Activated CD4-positive, alpha-beta T cell treated with anti-CD3 and anti-CD28 coated beads, Interleukin-2, amount 10 ng/mL, durations not matched to agents 24 days and 14 days (primary cell): ENCODE measurements at regions not wholly inside any gene's neighbourhood (a gene's known extent, or its start where the extent isn't known, plus 50 kb on each side); places are given as distances from the start of the nearest gene placed in this dataset.
"Not testable (repeated sequence)": the region's sequence is repeated elsewhere in the genome, so short reads cannot be mapped to it uniquely, and the experiment has no call there.

Experiments used
- DNase-seq: peaks from one replicate; pipeline ENCODE4 v3.0.0; 2022
- H3K27ac Mint-ChIP-seq: one replicate; pipeline ENCODE4 v1.8.0; 2022; ENCODE audit warnings: mild to moderate bottlenecking, mixed read lengths
- H3K27me3 Mint-ChIP-seq: one replicate; pipeline ENCODE4 v1.8.0; 2022; ENCODE audit warnings: mixed read lengths
- H3K36me3 Mint-ChIP-seq: one replicate; pipeline ENCODE4 v1.8.0; 2022; ENCODE audit warnings: low read depth, mild to moderate bottlenecking, mixed read lengths
- H3K4me1 Mint-ChIP-seq: one replicate; pipeline ENCODE4 v1.8.0; 2021; ENCODE audit warnings: mixed read lengths
- H3K4me3 Mint-ChIP-seq: one replicate; pipeline ENCODE4 v1.8.0; 2022; ENCODE audit warnings: mild to moderate bottlenecking, moderate library complexity, mixed read lengths
- H3K9me3 Mint-ChIP-seq: one replicate; pipeline ENCODE4 v1.8.0; 2021; ENCODE audit warnings: mixed read lengths
- intact Hi-C: fragments of 100-400 bp; cut with micrococcal nuclease; formaldehyde crosslinking; loops from one replicate; pipeline ENCODE4 v1.15.1; 2023

DNA sequence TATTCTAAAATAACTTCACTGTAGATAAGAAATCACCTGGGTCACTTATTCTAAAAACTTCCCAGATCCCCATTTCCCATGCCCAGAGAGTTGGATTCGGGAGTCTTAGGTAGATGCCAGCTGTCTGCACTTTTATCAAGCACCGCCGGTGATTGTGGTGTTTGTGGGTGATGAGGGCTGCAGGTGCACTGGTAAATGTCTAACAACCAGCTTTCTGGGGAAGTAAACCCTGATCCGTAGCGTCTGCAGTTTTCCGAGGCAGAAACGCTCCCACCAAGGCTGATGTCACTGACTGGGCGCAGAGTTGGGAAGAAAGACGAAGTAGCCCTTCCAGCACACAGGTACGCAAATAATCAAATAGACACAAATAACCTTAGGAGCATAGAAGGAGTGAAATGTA, 152.2 kb upstream of the KCNG1 start:
- DNase-seq = no peak
- Mint-ChIP-seq H3K27me3 (peaks cover 18% of the 10 kb centered on the region), H3K36me3 (no peaks in the 10 kb centered on the region), H3K27ac (no peak overlapping the region), H3K4me3 (no peak overlapping the region), H3K9me3 (no peaks in the 10 kb centered on the region), H3K4me1 (no peaks in the 10 kb centered on the region)
- intact Hi-C loops = no loop called here

- peaks cover 12% of the 10 kb centered on the region for H3K27me3 Mint-ChIP-seq
- H3K4me1 Mint-ChIP-seq = no peaks in the 10 kb centered on the region
- H3K36me3 Mint-ChIP-seq = no peaks in the 10 kb centered on the region
- intact Hi-C loops = no loop called here
- no peak for DNase-seq
- H3K27ac Mint-ChIP-seq = no peak overlapping the region
- H3K9me3 Mint-ChIP-seq = no peaks in the 10 kb centered on the region
- no peak overlapping the region for H3K4me3 Mint-ChIP-seq
Measured at GRCh38 chr20:51174536-51174935, 151.6 kb upstream of the KCNG1 start.

GRCh38 chr20:51172558-51173428, 149.9 kb upstream of the KCNG1 start:
- H3K4me1 Mint-ChIP-seq = peaks cover 2% of the 10 kb centered on the region
- peaks cover 10% of the 10 kb centered on the region for H3K27me3 Mint-ChIP-seq
- no peak overlapping the region for H3K27ac Mint-ChIP-seq
- no peak overlapping the region for H3K4me3 Mint-ChIP-seq
- no peak for DNase-seq
- no peaks in the 10 kb centered on the region for H3K9me3 Mint-ChIP-seq
- H3K36me3 Mint-ChIP-seq = no peaks in the 10 kb centered on the region
- intact Hi-C loops = no loop called here

- no peak overlapping the region for H3K4me3 Mint-ChIP-seq
- no peaks in the 10 kb centered on the region for H3K36me3 Mint-ChIP-seq
- H3K27ac Mint-ChIP-seq = no peak overlapping the region
- no peak for DNase-seq
- H3K4me1 Mint-ChIP-seq = peaks cover 2% of the 10 kb centered on the region
- intact Hi-C loops = no loop called here
- H3K9me3 Mint-ChIP-seq = no peaks in the 10 kb centered on the region
- peaks cover 10% of the 10 kb centered on the region for H3K27me3 Mint-ChIP-seq
Measured at GRCh38 chr20:51171141-51171540, 148.2 kb upstream of the KCNG1 start.

- H3K36me3 Mint-ChIP-seq = no peaks in the 10 kb centered on the region
- intact Hi-C loops = no loop called here
- no peaks in the 10 kb centered on the region for H3K9me3 Mint-ChIP-seq
- H3K27ac Mint-ChIP-seq = no peak overlapping the region
- H3K4me1 Mint-ChIP-seq = peaks cover 2% of the 10 kb centered on the region
- DNase-seq = no peak
- peaks cover 8% of the 10 kb centered on the region for H3K27me3 Mint-ChIP-seq
- no peak overlapping the region for H3K4me3 Mint-ChIP-seq
Measured at GRCh38 chr20:51169813-51170212, 146.9 kb upstream of the KCNG1 start.

GRCh38 chr20:51167911-51168310, 145.0 kb upstream of the KCNG1 start:
- intact Hi-C loops, DNase-seq, H3K9me3 Mint-ChIP-seq, H3K27me3 Mint-ChIP-seq, H3K36me3 Mint-ChIP-seq, H3K27ac Mint-ChIP-seq, H3K4me3 Mint-ChIP-seq, H3K4me1 Mint-ChIP-seq: not testable (repeated sequence)

DNA sequence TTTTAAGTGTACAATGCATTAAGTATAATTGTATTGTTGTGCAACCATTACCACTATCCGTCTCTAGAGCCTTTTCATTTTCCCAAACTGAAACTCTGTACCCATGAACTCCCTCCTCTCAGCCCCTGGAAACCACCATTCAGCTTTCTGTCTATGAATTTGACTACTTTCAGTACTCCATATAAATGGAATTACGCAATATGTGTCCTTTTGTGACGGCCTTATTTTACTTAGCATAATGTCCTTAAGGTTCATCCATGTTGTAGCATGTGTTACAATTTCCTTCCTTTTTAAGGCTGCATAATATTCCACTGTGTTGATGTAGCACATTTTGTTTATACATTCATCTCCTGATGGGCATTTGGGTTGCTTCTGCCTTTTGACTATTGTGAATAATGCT, 143.6 kb upstream of the KCNG1 start:
- no peak for DNase-seq
- Mint-ChIP-seq H3K36me3 (no peaks in the 10 kb centered on the region), H3K27ac (no peak overlapping the region), H3K27me3 (no peaks in the 10 kb centered on the region), H3K9me3 (no peaks in the 10 kb centered on the region), H3K4me1 (peaks cover 2% of the 10 kb centered on the region), H3K4me3 (no peak overlapping the region)
- intact Hi-C loops = no loop called here

GRCh38 chr20:51165131-51165530, 142.2 kb upstream of the KCNG1 start:
- no peak overlapping the region for H3K4me3 Mint-ChIP-seq
- DNase-seq = no peak
- no peaks in the 10 kb centered on the region for H3K27me3 Mint-ChIP-seq
- no peak overlapping the region for H3K27ac Mint-ChIP-seq
- H3K36me3 Mint-ChIP-seq = no peaks in the 10 kb centered on the region
- intact Hi-C loops = loop anchor here (1.0 kb wide), 1 partner anchor 27 kb away; no protein-coding TSS in a partner anchor
- peaks cover 2% of the 10 kb centered on the region for H3K4me1 Mint-ChIP-seq
- no peaks in the 10 kb centered on the region for H3K9me3 Mint-ChIP-seq

- H3K36me3 Mint-ChIP-seq = no peaks in the 10 kb centered on the region
- no peaks in the 10 kb centered on the region for H3K27me3 Mint-ChIP-seq
- no peak for DNase-seq
- H3K27ac Mint-ChIP-seq = no peak overlapping the region
- H3K4me1 Mint-ChIP-seq = peaks cover 2% of the 10 kb centered on the region
- no peak overlapping the region for H3K4me3 Mint-ChIP-seq
- intact Hi-C loops = loop anchor here (1.0 kb wide), 1 partner anchor 28 kb away; no protein-coding TSS in a partner anchor
- no peaks in the 10 kb centered on the region for H3K9me3 Mint-ChIP-seq
Measured at GRCh38 chr20:51164731-51165130, 141.8 kb upstream of the KCNG1 start.

GRCh38 chr20:51163996-51164600, 141.2 kb upstream of the KCNG1 start:
- no peaks in the 10 kb centered on the region for H3K9me3 Mint-ChIP-seq
- DNase-seq = no peak
- H3K4me3 Mint-ChIP-seq = no peak overlapping the region
- intact Hi-C loops = no loop called here
- no peaks in the 10 kb centered on the region for H3K36me3 Mint-ChIP-seq
- H3K27ac Mint-ChIP-seq = no peak overlapping the region
- peaks cover 2% of the 10 kb centered on the region for H3K27me3 Mint-ChIP-seq
- H3K4me1 Mint-ChIP-seq = peaks cover 2% of the 10 kb centered on the region

DNA sequence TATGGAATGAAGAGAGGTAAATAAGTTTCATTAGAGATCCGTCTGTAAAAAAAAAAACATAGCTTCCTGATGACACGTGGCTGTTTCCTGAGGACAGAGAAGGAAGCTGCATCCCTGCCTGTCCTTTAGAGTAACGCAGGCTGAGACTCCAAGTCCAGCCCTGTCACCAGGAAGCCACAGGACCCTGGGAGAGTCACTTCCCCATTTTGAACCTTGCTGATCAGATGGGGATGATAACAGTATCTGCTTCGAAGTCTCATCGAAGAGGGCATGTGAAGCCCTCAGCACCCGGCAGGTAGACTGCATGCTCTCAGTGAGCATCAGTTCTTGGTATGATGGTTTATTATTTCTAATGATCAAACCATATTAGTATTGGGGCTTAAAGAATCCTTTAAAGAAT, 139.1 kb upstream of the KCNG1 start:
- Mint-ChIP-seq H3K36me3 (no peaks in the 10 kb centered on the region), H3K4me1 (no peaks in the 10 kb centered on the region), H3K9me3 (no peaks in the 10 kb centered on the region), H3K27ac (no peak overlapping the region), H3K4me3 (no peak overlapping the region), H3K27me3 (peaks cover 11% of the 10 kb centered on the region)
- intact Hi-C loops = no loop called here
- no peak for DNase-seq

DNA sequence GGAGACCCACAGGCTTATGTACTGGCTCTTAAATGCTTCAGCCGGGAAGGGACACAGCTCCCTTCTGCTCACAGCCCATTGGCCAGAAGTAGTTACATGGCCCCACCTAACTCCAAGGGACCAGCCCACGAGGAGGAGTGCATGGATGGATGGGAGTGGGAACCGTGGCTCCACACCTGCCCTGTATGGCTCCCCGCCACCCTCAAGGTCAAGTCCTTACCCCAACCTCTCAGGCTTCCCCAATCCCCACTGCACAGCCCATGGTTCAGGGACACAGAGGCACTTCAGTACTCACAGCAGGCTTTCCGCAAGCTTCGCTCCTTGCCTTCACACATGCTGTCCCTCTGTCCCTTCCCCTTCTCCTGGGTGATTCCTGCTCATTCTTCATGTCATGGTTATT, 137.9 kb upstream of the KCNG1 start:
- intact Hi-C loops = no loop called here
- H3K4me1 Mint-ChIP-seq = no peaks in the 10 kb centered on the region
- no peaks in the 10 kb centered on the region for H3K9me3 Mint-ChIP-seq
- peaks cover 19% of the 10 kb centered on the region for H3K27me3 Mint-ChIP-seq
- no peaks in the 10 kb centered on the region for H3K36me3 Mint-ChIP-seq
- H3K4me3 Mint-ChIP-seq = no peak overlapping the region
- no peak for DNase-seq
- no peak overlapping the region for H3K27ac Mint-ChIP-seq

DNA sequence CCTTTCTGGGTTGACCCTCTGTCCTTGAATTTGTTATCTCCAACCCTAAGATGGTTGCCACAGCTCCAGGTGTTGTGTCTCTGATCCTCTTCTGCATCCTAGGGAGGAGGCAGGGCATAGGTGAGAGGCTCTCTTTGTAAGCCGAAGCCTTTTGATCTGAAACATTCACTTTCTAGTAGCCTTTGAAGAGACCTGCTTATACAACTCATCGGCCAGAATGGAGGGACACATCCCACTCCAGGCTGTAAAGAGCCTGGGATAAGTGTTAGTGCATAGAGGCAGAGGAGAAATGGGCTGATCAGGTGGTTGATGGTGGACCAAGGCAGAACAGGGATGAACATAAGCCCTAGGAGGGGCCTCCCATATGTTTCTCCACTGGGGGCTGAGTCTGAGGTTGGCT, 137.1 kb upstream of the KCNG1 start:
- H3K4me3 Mint-ChIP-seq = no peak overlapping the region
- intact Hi-C loops = no loop called here
- no peak overlapping the region for H3K27ac Mint-ChIP-seq
- DNase-seq = no peak
- no peaks in the 10 kb centered on the region for H3K36me3 Mint-ChIP-seq
- no peaks in the 10 kb centered on the region for H3K9me3 Mint-ChIP-seq
- H3K4me1 Mint-ChIP-seq = no peaks in the 10 kb centered on the region
- peaks cover 22% of the 10 kb centered on the region for H3K27me3 Mint-ChIP-seq

DNA sequence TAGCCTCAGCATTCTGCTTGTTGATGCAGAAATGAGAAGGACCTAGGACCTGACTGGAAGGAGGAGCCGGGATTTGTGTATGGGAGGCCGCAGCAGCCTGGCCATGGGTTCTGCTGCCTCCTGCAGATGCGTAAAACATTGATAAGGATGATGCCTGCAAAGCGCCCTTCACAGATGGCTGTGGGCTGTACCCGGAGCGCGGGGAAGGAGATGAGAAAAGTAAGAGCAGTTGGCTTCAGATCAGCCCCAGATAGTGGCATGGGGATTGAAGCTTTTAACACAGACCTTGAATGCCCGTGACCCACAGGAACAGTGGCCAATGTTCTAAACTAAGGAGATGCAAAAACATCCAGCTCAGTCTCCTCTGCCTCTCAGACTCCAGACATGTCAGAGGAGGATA, 136.4 kb upstream of the KCNG1 start:
- Mint-ChIP-seq H3K9me3 (no peaks in the 10 kb centered on the region), H3K4me3 (no peak overlapping the region), H3K36me3 (no peaks in the 10 kb centered on the region), H3K27me3 (peaks cover 22% of the 10 kb centered on the region), H3K27ac (no peak overlapping the region), H3K4me1 (no peaks in the 10 kb centered on the region)
- intact Hi-C loops = no loop called here
- DNase-seq = no peak
